BJ (cell line): ENCODE measurements at regions not wholly inside any gene's neighbourhood (a gene's known extent, or its start where the extent isn't known, plus 50 kb on each side); places are given as distances from the start of the nearest gene placed in this dataset.

Experiments
- CTCF ChIA-PET: fragments of 350-600 bp; formaldehyde crosslinking; extraction: SDS; loops from one replicate; lab custom pipeline; 2021; ENCODE audit warnings: antibody characterized with exemption, inconsistent platforms; lab: Yijun Ruan, JAX
- POLR2A ChIA-PET: fragments of 300-600 bp; sonication (Branson Sonifier 250); formaldehyde crosslinking; extraction: SDS; loops from one replicate; lab custom pipeline; 2021; ENCODE audit warnings: antibody characterized with exemption; lab: Charles Lee
- DNase-seq: peaks from one replicate; pipeline ENCODE4 v3.0.0-alpha.2; 2011; ENCODE audit warnings: low read depth
- H3K27me3 ChIP-seq: 2 replicates; pipeline ENCODE4 v1.6.0; 2011; ENCODE audit warnings: low read length; ENCODE audit not compliant: control insufficient read depth, insufficient read depth
- H3K36me3 ChIP-seq: 2 replicates; pipeline ENCODE4 v1.5.1; 2011; ENCODE audit warnings: low read length; ENCODE audit not compliant: control insufficient read depth, insufficient read depth
- H3K4me3 ChIP-seq: 2 replicates; pipeline ENCODE4 v1.5.1; 2011; ENCODE audit warnings: low read depth, mild to moderate bottlenecking, control low read depth, low read length
- TF ChIP-seq, protein P1 (sequence below): IDR thresholded peaks from 2 replicates; pipeline ENCODE4 v1.5.1; 2011; ENCODE audit warnings: low read depth, mild to moderate bottlenecking, control low read depth, inconsistent platforms, low read length, moderate library complexity; ENCODE audit not compliant: insufficient read depth

DNA sequence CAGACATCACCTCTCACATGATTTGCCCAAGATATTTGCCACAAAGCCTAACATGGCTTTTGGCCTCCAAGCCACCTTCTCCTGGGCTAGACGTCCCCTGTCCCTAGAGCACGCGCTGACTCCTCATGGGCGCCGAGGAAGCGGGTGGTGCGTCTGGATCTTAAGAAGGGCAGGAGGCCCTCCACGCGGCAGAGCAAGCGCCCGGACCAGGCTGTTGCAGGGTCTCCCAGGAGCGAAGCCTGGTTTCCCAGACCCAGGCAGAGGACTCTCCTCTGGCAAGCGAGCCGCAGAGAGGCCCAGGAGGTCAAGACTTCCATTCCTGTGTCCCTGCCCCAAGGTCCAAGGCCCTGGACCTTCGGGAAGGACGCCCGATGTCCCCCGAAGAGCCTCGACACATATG is 101.7 kb upstream of the TTC34 start:
- ChIA-PET POLR2A (no interaction called here), CTCF (no interaction called here)

DNA sequence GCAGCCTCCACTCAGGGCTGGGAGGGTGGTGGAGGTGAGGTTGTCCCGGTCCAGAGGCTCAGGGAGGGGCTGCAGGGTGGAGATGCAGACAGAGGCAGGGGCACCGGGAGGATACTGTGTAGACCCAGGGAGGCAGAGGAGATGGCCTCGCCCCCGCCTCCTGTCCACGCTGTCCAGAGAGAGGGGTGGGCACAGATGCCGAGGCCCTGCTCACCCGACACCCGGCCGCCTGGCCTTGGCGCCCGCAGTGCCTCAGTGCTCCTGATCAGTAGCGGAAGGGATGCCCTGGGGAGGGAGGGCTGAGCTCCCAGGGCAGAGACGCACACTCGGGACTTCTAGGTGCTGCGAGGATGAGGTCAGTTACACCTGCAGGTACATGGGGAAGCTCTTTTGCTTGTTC is 102.7 kb upstream of the TTC34 start:
- Histone ChIP-seq H3K36me3 (no peaks in the 10 kb centered on the region), H3K4me3 (no peak overlapping the region), H3K27me3 (no peaks in the 10 kb centered on the region)
- ChIA-PET POLR2A (no interaction called here), CTCF (no interaction called here)
- no peak for DNase-seq
- TF ChIP-seq, protein P1, sequence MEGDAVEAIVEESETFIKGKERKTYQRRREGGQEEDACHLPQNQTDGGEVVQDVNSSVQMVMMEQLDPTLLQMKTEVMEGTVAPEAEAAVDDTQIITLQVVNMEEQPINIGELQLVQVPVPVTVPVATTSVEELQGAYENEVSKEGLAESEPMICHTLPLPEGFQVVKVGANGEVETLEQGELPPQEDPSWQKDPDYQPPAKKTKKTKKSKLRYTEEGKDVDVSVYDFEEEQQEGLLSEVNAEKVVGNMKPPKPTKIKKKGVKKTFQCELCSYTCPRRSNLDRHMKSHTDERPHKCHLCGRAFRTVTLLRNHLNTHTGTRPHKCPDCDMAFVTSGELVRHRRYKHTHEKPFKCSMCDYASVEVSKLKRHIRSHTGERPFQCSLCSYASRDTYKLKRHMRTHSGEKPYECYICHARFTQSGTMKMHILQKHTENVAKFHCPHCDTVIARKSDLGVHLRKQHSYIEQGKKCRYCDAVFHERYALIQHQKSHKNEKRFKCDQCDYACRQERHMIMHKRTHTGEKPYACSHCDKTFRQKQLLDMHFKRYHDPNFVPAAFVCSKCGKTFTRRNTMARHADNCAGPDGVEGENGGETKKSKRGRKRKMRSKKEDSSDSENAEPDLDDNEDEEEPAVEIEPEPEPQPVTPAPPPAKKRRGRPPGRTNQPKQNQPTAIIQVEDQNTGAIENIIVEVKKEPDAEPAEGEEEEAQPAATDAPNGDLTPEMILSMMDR = no peak

More for the DNA sequence above, 101.7 kb upstream of the TTC34 start:
- no peak for DNase-seq
- Histone ChIP-seq H3K36me3 (no peaks in the 10 kb centered on the region), H3K27me3 (no peaks in the 10 kb centered on the region), H3K4me3 (no peak overlapping the region)
- TF ChIP-seq, protein P1 = no peak

DNA sequence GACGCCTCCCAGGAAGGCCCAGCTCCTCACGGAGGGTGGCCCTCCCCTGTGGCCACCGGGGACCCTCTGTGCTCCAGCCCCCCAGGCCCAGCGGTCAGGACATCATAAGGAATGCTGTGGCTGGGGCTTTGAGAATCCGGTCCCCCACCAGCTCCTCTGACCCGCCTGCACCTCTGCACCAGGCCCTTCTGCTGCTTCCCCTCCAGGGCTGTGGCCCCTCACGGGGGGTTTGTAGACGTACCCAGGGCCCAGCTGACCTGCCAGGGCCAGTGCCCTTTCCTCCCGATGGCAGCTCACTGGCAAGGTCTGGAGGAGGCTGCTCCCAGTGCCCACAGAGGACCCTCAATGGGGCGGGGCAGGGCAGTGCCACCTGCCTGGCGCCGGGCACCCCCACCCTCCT is 103.9 kb upstream of the TTC34 start:
- Histone ChIP-seq H3K27me3 (no peaks in the 10 kb centered on the region), H3K36me3 (no peaks in the 10 kb centered on the region), H3K4me3 (no peak overlapping the region)
- CTCF ChIA-PET = no interaction called here
- POLR2A ChIA-PET = no interaction called here
- no peak for DNase-seq
- TF ChIP-seq, protein P1 = no peak

DNA sequence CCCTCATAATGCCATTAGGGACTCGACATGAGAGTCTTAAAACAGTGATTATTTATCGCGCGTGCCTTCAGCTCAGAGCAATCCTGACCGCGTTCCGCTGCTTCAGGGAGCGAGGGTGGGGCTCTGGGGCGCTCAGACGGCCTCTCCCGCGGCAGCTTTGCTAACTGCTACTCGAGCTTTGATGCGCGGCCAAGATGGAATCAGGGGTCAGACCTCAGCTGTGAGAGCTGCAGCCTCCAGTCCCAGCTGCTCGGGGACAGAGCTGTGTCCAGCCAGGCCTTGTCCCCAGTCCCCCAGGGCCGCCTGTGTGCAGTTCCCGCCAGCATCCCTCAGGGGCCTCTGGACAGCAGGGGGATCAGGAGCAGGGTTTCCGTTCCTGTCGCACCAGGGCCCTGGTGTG is 104.6 kb upstream of the TTC34 start:
- ChIA-PET POLR2A (no interaction called here), CTCF (no interaction called here)
- H3K27me3 ChIP-seq = no peaks in the 10 kb centered on the region
- TF ChIP-seq, protein P1 = no peak
- H3K4me3 ChIP-seq = no peak overlapping the region
- DNase-seq = no peak
- H3K36me3 ChIP-seq = no peaks in the 10 kb centered on the region

DNA sequence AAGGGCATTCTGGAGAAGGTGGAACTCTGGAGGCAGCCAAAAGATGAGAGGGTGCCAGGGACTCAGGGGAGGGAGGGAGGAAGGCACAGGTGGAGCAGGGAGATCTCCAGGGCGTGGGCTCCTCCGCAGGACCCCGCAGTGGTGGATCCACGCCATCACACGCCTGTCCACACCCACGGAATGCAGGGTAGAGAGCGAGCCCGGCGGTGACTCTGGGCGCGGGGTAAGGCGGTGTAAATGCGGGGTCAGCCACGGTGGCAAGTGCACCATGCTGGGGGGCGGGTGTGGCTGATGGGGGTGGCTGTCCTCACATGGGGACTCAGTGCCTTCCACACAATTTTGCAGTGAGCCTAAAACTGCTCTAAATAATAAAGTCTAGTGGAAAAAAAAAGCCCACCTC is 105.1 kb upstream of the TTC34 start:
- POLR2A ChIA-PET = no interaction called here
- H3K4me3 ChIP-seq = no peak overlapping the region
- CTCF ChIA-PET = no interaction called here
- TF ChIP-seq, protein P1 = no peak
- H3K27me3 ChIP-seq = no peaks in the 10 kb centered on the region
- no peak for DNase-seq
- no peaks in the 10 kb centered on the region for H3K36me3 ChIP-seq
